ENCODE measurements at regions not wholly inside any gene's neighbourhood (a gene's known extent, or its start where the extent isn't known, plus 50 kb on each side); places are given as distances from the start of the nearest gene placed in this dataset.

GRCh38 chr21:15483138-15483780 lies 246.5 kb upstream of the USP25 start:
- H2BK5ac ChIP-seq (ENCODE audit: low read length): no peak overlapping the region
- peaks cover 0 to 5% of the 10 kb centered on the region in 2 donors for H3K4me1 ChIP-seq (ENCODE audit: control insufficient read depth in 2 of 2, insufficient read depth in 1 of 2, low read depth in 1 of 2, low read length in 2 of 2)
- no peak overlapping the region for H2AFZ ChIP-seq (ENCODE audit: low read length)
- no peak overlapping the region for H2BK15ac ChIP-seq (ENCODE audit: low read length)
- H3K79me1 ChIP-seq (ENCODE audit: low read depth, low read length): no peaks in the 10 kb centered on the region
- H3K14ac ChIP-seq (ENCODE audit: low read length): no peak overlapping the region
- no peak overlapping the region for H3K23ac ChIP-seq (ENCODE audit: low read depth, low read length, poor library complexity)
- H3K9me3 ChIP-seq (replicated peaks in 1 of 2; ENCODE audit: control insufficient read depth in 2 of 2, insufficient read depth in 1 of 2, low read depth in 1 of 2, low read length in 2 of 2): no peaks in the 10 kb centered on the region
- H3K4me3 ChIP-seq (ENCODE audit: low read length in 2 of 2): no peak overlapping the region
- H3K27ac ChIP-seq (replicated peaks; ENCODE audit: low read length): no peak overlapping the region
- no peak overlapping the region for H4K91ac ChIP-seq (ENCODE audit: low read depth, low read length, poor library complexity)
- WGBS, 2 donors (ENCODE audit: extremely low coverage in 2 of 2, insufficient read length in 2 of 2, insufficient replicate concordance in 1 of 2): no CpG with 5 or more reads among the region's 8 CpGs
- H2AK5ac ChIP-seq (ENCODE audit: low read depth, low read length): no peak overlapping the region
- H3K9ac ChIP-seq (ENCODE audit: low read depth, low read length, poor library complexity): no peak overlapping the region
- no peaks in the 10 kb centered on the region for H3K36me3 ChIP-seq (replicated peaks in 1 of 2; ENCODE audit: control insufficient read depth in 2 of 2, insufficient read depth in 2 of 2, low read length in 2 of 2)
- DNase-seq (ENCODE audit: low spot score): peak; percentile 89
- no peaks in the 10 kb centered on the region for H3K27me3 ChIP-seq (ENCODE audit: control insufficient read depth in 3 of 3, insufficient read depth in 3 of 3, low read depth in 1 of 3, low read length in 3 of 3)
- H2BK12ac ChIP-seq (ENCODE audit: low read length): no peak overlapping the region
- no peak overlapping the region for H2BK120ac ChIP-seq (ENCODE audit: low read depth, low read length)
- H3K4ac ChIP-seq (ENCODE audit: low read length): no peak overlapping the region
- H4K8ac ChIP-seq (ENCODE audit: low read depth, low read length): no peak overlapping the region
- no peak overlapping the region for H3K4me2 ChIP-seq (ENCODE audit: insufficient read depth, low read length, poor library complexity, severe bottlenecking)
- no peak overlapping the region for H3K18ac ChIP-seq (ENCODE audit: low read length)

- no peak overlapping the region for H2BK120ac ChIP-seq (ENCODE audit: low read depth, low read length)
- no peak overlapping the region for H2BK15ac ChIP-seq (ENCODE audit: low read length)
- peaks cover 0 to 6% of the 10 kb centered on the region in 2 donors for H3K4me1 ChIP-seq (ENCODE audit: control insufficient read depth in 2 of 2, insufficient read depth in 1 of 2, low read depth in 1 of 2, low read length in 2 of 2)
- no peaks in the 10 kb centered on the region for H3K36me3 ChIP-seq (replicated peaks in 1 of 2; ENCODE audit: control insufficient read depth in 2 of 2, insufficient read depth in 2 of 2, low read length in 2 of 2)
- no peaks in the 10 kb centered on the region for H3K9me3 ChIP-seq (replicated peaks in 1 of 2; ENCODE audit: control insufficient read depth in 2 of 2, insufficient read depth in 1 of 2, low read depth in 1 of 2, low read length in 2 of 2)
- H2BK12ac ChIP-seq (ENCODE audit: low read length): no peak overlapping the region
- H3K9ac ChIP-seq (ENCODE audit: low read depth, low read length, poor library complexity): peak overlapping the region; percentile 78
- H3K4me2 ChIP-seq (ENCODE audit: insufficient read depth, low read length, poor library complexity, severe bottlenecking): no peak overlapping the region
- DNase-seq (ENCODE audit: low spot score): no peak
- no peak overlapping the region for H3K27ac ChIP-seq (replicated peaks; ENCODE audit: low read length)
- H3K14ac ChIP-seq (ENCODE audit: low read length): no peak overlapping the region
- no peak overlapping the region for H4K8ac ChIP-seq (ENCODE audit: low read depth, low read length)
- no peak overlapping the region for H4K91ac ChIP-seq (ENCODE audit: low read depth, low read length, poor library complexity)
- H3K18ac ChIP-seq (ENCODE audit: low read length): peak overlapping the region; percentile 49
- H2AK5ac ChIP-seq (ENCODE audit: low read depth, low read length): no peak overlapping the region
- peak overlapping the region in 1 of 2 donors; percentile 72 for H3K4me3 ChIP-seq (ENCODE audit: low read length in 2 of 2)
- H3K4ac ChIP-seq (ENCODE audit: low read length): no peak overlapping the region
- H2BK5ac ChIP-seq (ENCODE audit: low read length): no peak overlapping the region
- H3K79me1 ChIP-seq (ENCODE audit: low read depth, low read length): no peaks in the 10 kb centered on the region
- H3K23ac ChIP-seq (ENCODE audit: low read depth, low read length, poor library complexity): no peak overlapping the region
- WGBS, 2 donors (ENCODE audit: extremely low coverage in 2 of 2, insufficient read length in 2 of 2, insufficient replicate concordance in 1 of 2): no CpG with 5 or more reads among the region's 11 CpGs
- H3K27me3 ChIP-seq (ENCODE audit: control insufficient read depth in 3 of 3, insufficient read depth in 3 of 3, low read depth in 1 of 3, low read length in 3 of 3): no peaks in the 10 kb centered on the region
- no peak overlapping the region for H2AFZ ChIP-seq (ENCODE audit: low read length)
Observed at GRCh38 chr21:15486460-15487195, 243.2 kb upstream of the USP25 start.

DNA sequence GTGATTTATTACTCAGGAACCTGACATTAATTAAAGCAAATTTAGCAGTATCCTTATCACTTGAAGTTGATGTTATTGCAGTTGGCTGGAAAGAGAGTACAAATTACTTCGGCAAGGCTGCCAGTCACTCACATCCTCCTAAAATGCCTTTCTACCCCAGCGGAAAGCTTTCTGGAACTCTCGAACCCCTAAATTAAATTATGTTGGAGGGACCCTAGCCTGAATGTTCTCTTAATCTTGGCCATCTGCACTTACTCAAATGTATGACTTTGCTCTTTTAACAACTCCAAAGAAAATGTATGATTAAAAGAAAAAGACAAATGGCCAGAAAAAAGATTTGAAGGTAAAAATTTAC lies 242.6 kb upstream of the USP25 start:
- Histone ChIP-seq H2AK5ac (ENCODE audit: low read depth, low read length) (no peak overlapping the region), H3K27ac (replicated peaks; ENCODE audit: low read length) (no peak overlapping the region), H2BK15ac (ENCODE audit: low read length) (no peak overlapping the region), H2BK12ac (ENCODE audit: low read length) (no peak overlapping the region), H3K4me2 (ENCODE audit: insufficient read depth, low read length, poor library complexity, severe bottlenecking) (no peak overlapping the region), H2BK5ac (ENCODE audit: low read length) (no peak overlapping the region), H3K14ac (ENCODE audit: low read length) (no peak overlapping the region), H3K4me1 (ENCODE audit: control insufficient read depth in 2 of 2, insufficient read depth in 1 of 2, low read depth in 1 of 2, low read length in 2 of 2) (peaks cover 0 to 3% of the 10 kb centered on the region in 2 donors), H3K18ac (ENCODE audit: low read length) (no peak overlapping the region), H3K4me3 (ENCODE audit: low read length in 2 of 2) (no peak overlapping the region), H3K9ac (ENCODE audit: low read depth, low read length, poor library complexity) (no peak overlapping the region), H3K4ac (ENCODE audit: low read length) (no peak overlapping the region), H3K27me3 (ENCODE audit: control insufficient read depth in 3 of 3, insufficient read depth in 3 of 3, low read depth in 1 of 3, low read length in 3 of 3) (no peaks in the 10 kb centered on the region), H3K23ac (ENCODE audit: low read depth, low read length, poor library complexity) (no peak overlapping the region), H2BK120ac (ENCODE audit: low read depth, low read length) (no peak overlapping the region), H4K91ac (ENCODE audit: low read depth, low read length, poor library complexity) (no peak overlapping the region), H3K36me3 (replicated peaks in 1 of 2; ENCODE audit: control insufficient read depth in 2 of 2, insufficient read depth in 2 of 2, low read length in 2 of 2) (no peaks in the 10 kb centered on the region), H4K8ac (ENCODE audit: low read depth, low read length) (no peak overlapping the region), H3K9me3 (replicated peaks in 1 of 2; ENCODE audit: control insufficient read depth in 2 of 2, insufficient read depth in 1 of 2, low read depth in 1 of 2, low read length in 2 of 2) (no peaks in the 10 kb centered on the region), H2AFZ (ENCODE audit: low read length) (no peak overlapping the region), H3K79me1 (ENCODE audit: low read depth, low read length) (no peaks in the 10 kb centered on the region)
- whole genome bisulfite sequencing, 2 donors (ENCODE audit: extremely low coverage in 2 of 2, insufficient read length in 2 of 2, insufficient replicate concordance in 1 of 2): no CpG with 5 or more reads among the region's 3 CpGs
- no peak for DNase-seq (ENCODE audit: low spot score)

DNA sequence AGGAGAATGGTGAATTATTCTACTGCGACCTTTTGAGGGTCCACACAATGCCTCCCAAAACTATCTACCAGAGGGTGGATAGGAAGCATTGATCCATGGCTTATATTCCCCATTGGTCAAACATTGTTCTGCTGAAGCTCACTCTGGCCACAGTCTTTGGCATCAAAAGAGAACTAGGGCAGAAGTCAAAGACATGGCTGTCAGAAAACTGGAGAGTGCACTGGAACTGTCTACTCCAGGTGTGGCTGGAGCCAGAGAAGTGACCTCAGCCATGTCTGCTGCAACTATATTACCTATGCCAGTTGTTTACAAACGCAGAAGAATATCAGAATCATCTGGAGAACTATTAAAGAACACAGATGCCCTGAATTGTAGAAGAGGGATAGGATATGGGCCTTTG lies 238.7 kb upstream of the USP25 start:
- Histone ChIP-seq H3K4me1 (ENCODE audit: control insufficient read depth in 2 of 2, insufficient read depth in 1 of 2, low read depth in 1 of 2, low read length in 2 of 2) (peaks cover 0 to 3% of the 10 kb centered on the region in 2 donors), H2BK5ac (ENCODE audit: low read length) (no peak overlapping the region), H3K27ac (replicated peaks; ENCODE audit: low read length) (no peak overlapping the region), H3K4me2 (ENCODE audit: insufficient read depth, low read length, poor library complexity, severe bottlenecking) (no peak overlapping the region), H3K23ac (ENCODE audit: low read depth, low read length, poor library complexity) (no peak overlapping the region), H2BK15ac (ENCODE audit: low read length) (no peak overlapping the region), H3K27me3 (ENCODE audit: control insufficient read depth in 3 of 3, insufficient read depth in 3 of 3, low read depth in 1 of 3, low read length in 3 of 3) (peaks cover 0 to 2% (median 0%) of the 10 kb centered on the region in 3 experiments), H2BK120ac (ENCODE audit: low read depth, low read length) (no peak overlapping the region), H2AFZ (ENCODE audit: low read length) (no peak overlapping the region), H3K4me3 (ENCODE audit: low read length in 2 of 2) (no peak overlapping the region), H3K9me3 (replicated peaks in 1 of 2; ENCODE audit: control insufficient read depth in 2 of 2, insufficient read depth in 1 of 2, low read depth in 1 of 2, low read length in 2 of 2) (no peaks in the 10 kb centered on the region), H2BK12ac (ENCODE audit: low read length) (no peak overlapping the region), H3K14ac (ENCODE audit: low read length) (no peak overlapping the region), H2AK5ac (ENCODE audit: low read depth, low read length) (no peak overlapping the region), H3K4ac (ENCODE audit: low read length) (no peak overlapping the region), H3K79me1 (ENCODE audit: low read depth, low read length) (no peaks in the 10 kb centered on the region), H4K8ac (ENCODE audit: low read depth, low read length) (no peak overlapping the region), H3K9ac (ENCODE audit: low read depth, low read length, poor library complexity) (no peak overlapping the region), H4K91ac (ENCODE audit: low read depth, low read length, poor library complexity) (no peak overlapping the region), H3K18ac (ENCODE audit: low read length) (no peak overlapping the region), H3K36me3 (replicated peaks in 1 of 2; ENCODE audit: control insufficient read depth in 2 of 2, insufficient read depth in 2 of 2, low read length in 2 of 2) (no peaks in the 10 kb centered on the region)
- no CpG with 5 or more reads among the region's 2 CpGs for WGBS, 2 donors (ENCODE audit: extremely low coverage in 2 of 2, insufficient read length in 2 of 2, insufficient replicate concordance in 1 of 2)
- no peak for DNase-seq (ENCODE audit: low spot score)
